Kidney (tissue), 13 donors: ENCODE measurements at regions not wholly inside any gene's neighbourhood (a gene's known extent, or its start where the extent isn't known, plus 50 kb on each side); places are given as distances from the start of the nearest gene placed in this dataset.

Source experiments
- DNase-seq, 5 donors: peaks; one replicate each; pipeline ENCODE4 v3.0.0-alpha.2; 2013 to 2020
- FAIRE-seq: peaks from 2 replicates; lab custom pipeline; 2012; peaks lifted over from hg19 to GRCh38; lab: Jason Lieb, UNC
- H3K27ac ChIP-seq, 2 donors: one replicate each; pipeline ENCODE4 v1.7.0; 2013; ENCODE audit warnings: low read depth in 2 of 2, low read length in 2 of 2, inconsistent platforms in 1 of 2
- H3K27me3 ChIP-seq: one replicate; pipeline ENCODE4 v1.7.1; 2013; ENCODE audit warnings: low read length, inconsistent platforms; ENCODE audit not compliant: control insufficient read depth, insufficient read depth
- H3K36me3 ChIP-seq, 3 donors: one replicate each; pipeline versions ENCODE4 v1.7.0 to v1.7.1; 2013; ENCODE audit warnings: low read length in 3 of 3, control low read depth in 1 of 3, inconsistent platforms in 1 of 3; ENCODE audit not compliant: insufficient read depth in 3 of 3, control insufficient read depth in 2 of 3
- H3K4me1 ChIP-seq, 3 donors: one replicate each; pipeline versions ENCODE4 v1.7.0 to v1.7.1; 2013; ENCODE audit warnings: low read length in 3 of 3, inconsistent platforms in 1 of 3, low read depth in 1 of 3; ENCODE audit not compliant: control insufficient read depth in 2 of 3, insufficient read depth in 2 of 3
- H3K4me3 ChIP-seq, 3 donors: one replicate each; pipeline versions ENCODE4 v1.7.0 to v1.8.1; 2013; ENCODE audit warnings: low read length in 3 of 3, control low read depth in 1 of 3, inconsistent platforms in 1 of 3
- H3K9ac ChIP-seq, 3 donors: one replicate each; pipeline versions ENCODE4 v1.7.0 to v1.7.1; 2013; ENCODE audit warnings: low read length in 3 of 3, control low read depth in 1 of 3, inconsistent platforms in 1 of 3
- H3K9me3 ChIP-seq, 3 donors: one replicate each; pipeline versions ENCODE4 v1.7.0 to v1.7.1; 2013; ENCODE audit warnings: low read length in 3 of 3, control low read depth in 1 of 3, inconsistent platforms in 1 of 3; ENCODE audit not compliant: control insufficient read depth in 2 of 3, insufficient read depth in 1 of 3
- CTCF ChIP-seq: IDR thresholded peaks from 3 replicates; pipeline ENCODE4 v1.5.1; 2012; ENCODE audit warnings: mild to moderate bottlenecking, moderate library complexity, borderline replicate concordance; ENCODE audit not compliant: insufficient read depth; ENCODE audit errors: extremely low read depth
- intact Hi-C: fragments of 100-400 bp; cut with DNase I; formaldehyde crosslinking; loops from one replicate; pipeline ENCODE4 v1.11.1; 2022
- donor health status: control.
- donor health status: control.
- donor health status: control.
- donor health status: control.
- donor health status: control.
- donor health status: DM: yes; HTN: yes; CAD: no.
- donor health status: Normal renal cell carcinoma (clear cell type).

DNA sequence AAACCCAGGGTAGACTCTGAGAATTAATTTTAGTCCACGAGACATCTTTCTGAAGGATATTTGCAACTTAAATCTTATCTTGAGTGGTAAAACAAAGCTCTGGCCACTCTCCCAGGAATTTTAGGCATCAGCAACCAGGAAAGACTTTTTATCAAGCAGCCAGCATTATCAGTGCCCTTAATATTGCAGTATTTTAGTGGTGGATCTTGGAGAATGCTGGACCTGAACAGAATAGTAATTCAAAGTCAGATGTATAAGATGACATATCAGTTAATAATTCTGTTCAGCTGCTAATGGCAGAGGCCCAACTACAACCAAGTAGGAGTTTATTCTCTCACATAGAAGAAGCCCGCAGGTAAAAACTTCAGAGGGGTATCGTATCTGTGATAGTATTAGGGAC is 59.0 kb upstream of the CRY1 start:
- H3K27ac ChIP-seq: no peak overlapping the region
- H3K9ac ChIP-seq: no peak overlapping the region
- intact Hi-C loops: no loop called here
- H3K4me1 ChIP-seq: no peaks in the 10 kb centered on the region
- no peaks in the 10 kb centered on the region for H3K27me3 ChIP-seq
- DNase-seq: no peak
- TF ChIP-seq CTCF: no peak
- no peak for FAIRE-seq
- no peaks in the 10 kb centered on the region for H3K9me3 ChIP-seq
- H3K4me3 ChIP-seq: no peak overlapping the region
- no peaks in the 10 kb centered on the region for H3K36me3 ChIP-seq

DNA sequence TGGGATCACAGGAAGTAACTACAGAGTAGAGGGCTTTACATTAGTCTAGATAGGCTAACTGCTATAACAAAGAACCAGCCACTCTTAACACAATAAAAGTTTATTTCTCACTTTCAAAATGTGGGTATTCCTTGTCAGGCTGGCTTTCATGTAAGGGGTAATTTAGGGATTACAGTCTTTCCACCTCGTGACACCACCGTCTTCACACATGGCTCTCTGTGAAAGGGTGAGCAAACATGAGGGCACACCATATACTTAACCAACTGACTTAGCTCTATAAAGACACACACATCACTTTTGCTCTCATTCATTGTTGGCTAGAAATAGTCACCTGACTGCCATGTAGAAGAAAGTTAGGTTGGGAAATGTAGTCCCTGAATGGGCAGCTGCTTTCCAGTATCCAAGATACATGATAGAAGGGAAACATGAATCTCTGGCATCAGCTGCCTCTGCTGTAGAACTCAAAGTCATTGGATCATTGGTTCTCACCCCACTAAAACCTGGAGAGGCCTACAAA is 66.1 kb upstream of the CRY1 start:
- no peak overlapping the region for H3K4me3 ChIP-seq
- intact Hi-C loops: no loop called here
- H3K9ac ChIP-seq: no peak overlapping the region
- H3K9me3 ChIP-seq: no peaks in the 10 kb centered on the region
- TF ChIP-seq CTCF: no peak
- FAIRE-seq (no peak), DNase-seq (no peak)
- no peaks in the 10 kb centered on the region for H3K36me3 ChIP-seq
- H3K27me3 ChIP-seq: no peaks in the 10 kb centered on the region
- no peaks in the 10 kb centered on the region for H3K4me1 ChIP-seq
- H3K27ac ChIP-seq: no peak overlapping the region

- FAIRE-seq: no peak
- intact Hi-C loops: no loop called here
Observed at GRCh38 chr12:107163413-107163812, 70.1 kb upstream of the CRY1 start.

More at GRCh38 chr12:107163413-107163812, 70.1 kb upstream of the CRY1 start:
- Histone ChIP-seq H3K36me3 (no peaks in the 10 kb centered on the region), H3K4me3 (no peak overlapping the region), H3K27ac (no peak overlapping the region), H3K9ac (no peak overlapping the region), H3K4me1 (no peaks in the 10 kb centered on the region), H3K27me3 (no peaks in the 10 kb centered on the region), H3K9me3 (no peaks in the 10 kb centered on the region)
- no peak for TF ChIP-seq CTCF
- no peak for DNase-seq
